GM18951 (cell line): ENCODE measurements at regions not wholly inside any gene's neighbourhood (a gene's known extent, or its start where the extent isn't known, plus 50 kb on each side); places are given as distances from the start of the nearest gene placed in this dataset.
A peak's percentile ranks its signal among the peaks of the same experiment; 100 is the strongest.

Experiments used
- POLR2A ChIP-seq: IDR thresholded peaks from 4 replicates; pipeline ENCODE4 v1.6.1; 2011; ENCODE audit warnings: mild to moderate bottlenecking; ENCODE audit not compliant: insufficient read length, insufficient read depth; ENCODE audit errors: extremely low read depth
- in situ Hi-C: fragments of 300-500 bp; cut with MboI; formaldehyde crosslinking; loops from one replicate; pipeline ENCODE4 v1.12.0; 2022; ENCODE audit warnings: low sequenced_read_pairs, mixed read lengths, inconsistent platforms; ENCODE audit not compliant: unreplicated experiment

- in situ Hi-C loops = loop anchor here (5.0 to 25.0 kb wide), 3 partner anchors 60 to 725 kb away; no protein-coding TSS in a partner anchor
Measured at GRCh38 chr6:105487040-105487790, 84.3 kb upstream of the PREP start.

DNA sequence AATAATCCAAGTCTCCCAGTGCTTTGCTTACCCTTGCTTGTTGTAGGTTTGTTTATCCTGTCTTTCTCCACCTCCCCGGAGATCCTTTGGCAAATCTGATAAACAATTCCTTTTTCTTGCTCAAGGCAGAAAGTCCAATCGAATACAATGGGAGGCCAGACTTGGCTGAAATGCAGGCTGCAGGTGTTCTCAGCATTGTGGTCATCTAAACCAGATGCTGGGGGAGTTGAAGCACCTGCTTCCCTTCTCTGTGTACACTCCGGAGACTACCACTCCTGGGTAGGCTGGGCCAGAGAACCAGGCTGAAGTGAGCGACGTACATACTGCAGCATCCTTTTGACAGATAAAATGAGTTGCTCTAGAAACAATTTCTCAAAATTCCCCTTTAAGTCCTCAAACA, 82.6 kb upstream of the PREP start:
- in situ Hi-C loops = loop anchor here (5.0 to 25.0 kb wide), 3 partner anchors 58 to 727 kb away; no protein-coding TSS in a partner anchor

More at GRCh38 chr6:105487040-105487790, 84.3 kb upstream of the PREP start:
- TF ChIP-seq POLR2A = no peak

GRCh38 chr6:105484238-105485161, 81.6 kb upstream of the PREP start:
- TF ChIP-seq POLR2A = no peak
- in situ Hi-C loops = loop anchor here (5.0 to 25.0 kb wide), 4 partner anchors 57 to 728 kb away; no protein-coding TSS in a partner anchor

More for the DNA sequence above, 82.6 kb upstream of the PREP start:
- no peak for TF ChIP-seq POLR2A

- TF ChIP-seq POLR2A = no peak
- in situ Hi-C loops = loop anchor here (5.0 to 25.0 kb wide), 3 partner anchors 254 to 729 kb away; no protein-coding TSS in a partner anchor
Measured at GRCh38 chr6:105483492-105483891, 80.6 kb upstream of the PREP start.

DNA sequence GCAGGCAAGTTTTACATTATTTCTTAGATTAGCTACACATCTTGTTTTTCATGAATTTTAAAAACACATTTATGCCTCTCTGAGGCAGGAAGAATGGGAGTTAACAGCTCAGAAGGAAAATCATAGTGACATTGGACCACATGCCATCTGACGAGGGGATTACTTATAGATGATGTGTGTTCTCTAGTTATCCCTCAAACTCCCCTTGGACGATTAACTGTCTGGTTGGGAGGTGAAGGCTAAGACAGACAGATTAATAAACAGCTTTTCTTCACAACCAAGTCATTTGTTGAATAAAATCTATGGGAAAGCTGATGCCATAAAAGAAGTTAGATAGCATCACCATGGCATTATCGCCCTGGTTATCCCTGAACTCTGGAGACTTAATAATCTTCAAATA, 80.0 kb upstream of the PREP start:
- in situ Hi-C loops = loop anchor here (5.0 to 25.0 kb wide), 3 partner anchors 254 to 729 kb away; no protein-coding TSS in a partner anchor
- TF ChIP-seq POLR2A = no peak

GRCh38 chr6:105482227-105482844, 79.5 kb upstream of the PREP start:
- in situ Hi-C loops = loop anchor here (5.0 to 25.0 kb wide), 3 partner anchors 255 to 730 kb away; no protein-coding TSS in a partner anchor
- TF ChIP-seq POLR2A = no peak

GRCh38 chr6:105476978-105477377, 74.1 kb upstream of the PREP start:
- in situ Hi-C loops = loop anchor here (25.0 kb wide), 2 partner anchors 260 to 735 kb away; no protein-coding TSS in a partner anchor
- TF ChIP-seq POLR2A = no peak

DNA sequence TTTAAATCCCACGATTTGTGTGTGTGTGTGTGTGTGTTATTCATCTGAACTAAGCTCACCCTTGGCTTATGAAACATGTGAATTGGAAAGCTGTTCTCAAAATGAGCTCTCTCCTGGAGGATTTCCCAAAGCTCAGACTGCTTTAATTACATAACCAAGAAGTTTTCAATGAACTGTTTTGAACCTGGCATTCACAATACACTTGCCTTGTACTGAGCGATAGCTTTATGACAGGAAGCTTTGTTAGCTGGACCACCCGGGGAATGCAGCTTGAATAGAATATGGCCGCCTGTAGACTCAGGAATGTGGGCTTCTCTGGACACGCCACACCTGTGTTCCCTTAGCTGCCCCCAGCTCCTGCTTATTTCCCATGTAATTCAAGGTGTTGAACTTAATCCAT, 71.4 kb upstream of the PREP start:
- TF ChIP-seq POLR2A = no peak
- in situ Hi-C loops = no loop called here

GRCh38 chr6:105469946-105470345, 67.1 kb upstream of the PREP start:
- in situ Hi-C loops = no loop called here
- TF ChIP-seq POLR2A = no peak

DNA sequence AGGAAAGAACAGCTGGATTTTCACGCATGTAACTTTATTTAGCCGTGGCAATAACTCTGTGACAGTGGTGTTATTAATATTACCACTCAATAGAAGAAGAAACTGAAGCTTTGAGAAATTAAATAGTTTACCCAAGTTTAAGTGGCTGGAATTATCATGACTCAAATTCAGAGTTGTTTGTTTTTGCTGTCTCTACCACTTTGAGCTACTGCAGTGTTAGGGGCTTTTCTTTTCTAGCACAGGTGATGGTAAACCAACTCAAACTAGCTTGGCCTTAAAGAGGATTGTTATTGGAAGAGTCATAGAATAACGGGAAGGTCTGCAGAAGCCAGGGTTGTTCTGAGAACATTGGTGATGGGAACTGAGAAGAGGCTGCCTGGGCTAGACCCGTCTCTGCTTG, 66.0 kb upstream of the PREP start:
- no peak for TF ChIP-seq POLR2A
- in situ Hi-C loops = no loop called here

DNA sequence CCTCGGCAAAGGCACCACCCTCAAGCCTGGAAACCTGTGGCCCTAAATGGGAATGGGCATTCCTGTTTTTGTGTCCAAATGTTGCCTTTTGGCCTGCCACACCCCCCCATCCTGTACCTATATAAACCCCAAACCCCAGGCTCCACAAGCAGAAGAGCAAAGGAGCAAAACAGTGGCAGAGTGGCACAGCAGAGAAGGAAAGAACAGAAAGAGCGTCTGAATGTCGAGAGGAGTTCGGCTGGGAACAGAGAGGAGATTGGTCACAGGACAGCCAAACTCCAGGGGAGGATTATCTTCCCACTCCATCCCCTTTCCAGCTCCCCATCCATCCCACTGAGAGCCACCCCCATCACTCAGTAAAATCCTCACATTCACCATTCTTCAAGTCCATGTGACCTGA, 58.0 kb upstream of the PREP start:
- no peak for TF ChIP-seq POLR2A
- in situ Hi-C loops = no loop called here

- in situ Hi-C loops = no loop called here
- no peak for TF ChIP-seq POLR2A
Measured at GRCh38 chr6:105459864-105460263, 57.0 kb upstream of the PREP start.

GRCh38 chr6:105459049-105459448, 56.2 kb upstream of the PREP start:
- TF ChIP-seq POLR2A = peak; percentile 20
- in situ Hi-C loops = no loop called here

DNA sequence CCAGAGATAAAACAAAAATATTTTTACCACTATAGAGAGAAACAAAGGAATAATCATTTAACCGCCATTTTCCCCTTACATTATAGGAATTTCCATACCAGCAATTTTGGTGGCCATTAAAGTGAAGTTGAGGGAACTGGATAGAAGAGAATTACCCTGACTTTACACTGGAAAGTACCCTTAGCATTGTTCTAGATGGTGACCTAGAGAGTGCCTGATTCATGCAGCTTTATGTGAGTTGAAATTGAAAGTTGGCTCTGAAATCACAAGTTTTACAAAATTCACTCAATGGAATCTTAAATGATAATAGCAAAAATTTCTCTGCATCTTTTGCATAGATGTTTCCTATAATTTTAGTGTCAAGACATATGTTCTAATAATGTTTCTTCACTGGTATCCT, 55.7 kb upstream of the PREP start:
- in situ Hi-C loops = no loop called here
- no peak for TF ChIP-seq POLR2A
